ENCODE measurements at regions not wholly inside any gene's neighbourhood (a gene's known extent, or its start where the extent isn't known, plus 50 kb on each side); places are given as distances from the start of the nearest gene placed in this dataset.

DNA sequence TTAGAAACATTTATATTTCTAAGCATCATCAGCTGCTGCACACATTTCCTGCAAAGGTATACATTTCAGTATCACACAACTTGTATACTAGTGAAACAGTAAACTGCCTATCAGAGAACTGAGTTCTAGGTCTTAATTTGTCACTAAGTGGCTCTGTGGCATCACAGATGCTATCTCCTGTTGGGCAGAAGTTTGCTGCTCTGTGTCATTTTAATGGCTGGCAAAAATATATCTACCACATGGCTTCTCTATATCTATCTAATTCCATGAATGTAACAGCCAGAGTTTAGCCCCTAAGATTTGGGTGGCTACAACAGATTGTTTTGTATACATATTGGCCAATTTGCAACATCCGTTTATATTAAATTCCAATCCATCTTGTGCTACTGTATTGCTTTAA, 1231.9 kb upstream of the C9orf72 start:
- TF ChIP-seq CTCF (optimal IDR thresholded peaks at IDR 0.05 in 1 of 3, IDR thresholded peaks at IDR 0.05 in 1 of 3, conservative IDR thresholded peaks at IDR 0.05 in 1 of 3; ENCODE audit: extremely low read depth in 1 of 3, insufficient read depth in 2 of 3, low read length in 3 of 3) = no peak
- TF ChIP-seq EZH2 (IDR thresholded peaks at IDR 0.05; ENCODE audit: low read length) = no peak
- peaks cover 14% of the 10 kb centered on the region for H3K4me1 ChIP-seq (ENCODE audit: control insufficient read depth, extremely low read depth, insufficient read depth, low read length)
- no peaks in the 10 kb centered on the region for H3K9me3 ChIP-seq (ENCODE audit: control insufficient read depth, low read depth, low read length)
- no peaks in the 10 kb centered on the region for H3K36me3 ChIP-seq (ENCODE audit: control insufficient read depth in 2 of 2, extremely low read depth in 1 of 2, insufficient read depth in 2 of 2, low read length in 2 of 2)
- DNase-seq (ENCODE audit: low read depth, low spot score) (no peak), FAIRE-seq (no peak)
- H2AFZ ChIP-seq (ENCODE audit: control insufficient read depth, low read length) = no peak overlapping the region
- no peaks in the 10 kb centered on the region for H4K20me1 ChIP-seq (ENCODE audit: control insufficient read depth, extremely low read depth, insufficient read depth, low read length)
- no peaks in the 10 kb centered on the region for H3K79me2 ChIP-seq (ENCODE audit: control insufficient read depth, insufficient read depth, low read length)
- H3K4me2 ChIP-seq (ENCODE audit: control insufficient read depth, extremely low read depth, insufficient read depth, low read depth, low read length) = no peak overlapping the region
- H3K27ac ChIP-seq (ENCODE audit: control insufficient read depth, insufficient read depth, low read length) = no peak overlapping the region
- no peaks in the 10 kb centered on the region for H3K9me1 ChIP-seq (ENCODE audit: control insufficient read depth, extremely low read depth, insufficient read depth, low read length)
- H3K4me3 ChIP-seq (ENCODE audit: control insufficient read depth in 2 of 3, extremely low read depth in 1 of 3, insufficient read depth in 2 of 3, low read depth in 1 of 3, low read length in 3 of 3) = no peak overlapping the region
- H3K27me3 ChIP-seq (ENCODE audit: control insufficient read depth, extremely low read depth, insufficient read depth, low read length) = no peaks in the 10 kb centered on the region
- H3K9ac ChIP-seq (ENCODE audit: control insufficient read depth, extremely low read depth, insufficient read depth, low read length) = no peak overlapping the region
- dilution Hi-C loops (cut with MboI; ENCODE audit: extremely low pct_ligation_motif_present, low sequenced_read_pairs) = no loop called here

GRCh38 chr9:28808042-28808441, 1234.8 kb upstream of the C9orf72 start:
- H3K27me3 ChIP-seq (ENCODE audit: control insufficient read depth, extremely low read depth, insufficient read depth, low read length) = no peaks in the 10 kb centered on the region
- no peaks in the 10 kb centered on the region for H3K79me2 ChIP-seq (ENCODE audit: control insufficient read depth, insufficient read depth, low read length)
- no peak overlapping the region for H2AFZ ChIP-seq (ENCODE audit: control insufficient read depth, low read length)
- H3K4me1 ChIP-seq (ENCODE audit: control insufficient read depth, extremely low read depth, insufficient read depth, low read length) = peaks cover 18% of the 10 kb centered on the region
- H3K27ac ChIP-seq (ENCODE audit: control insufficient read depth, insufficient read depth, low read length) = no peak overlapping the region
- dilution Hi-C loops (cut with MboI; ENCODE audit: extremely low pct_ligation_motif_present, low sequenced_read_pairs) = no loop called here
- H3K4me2 ChIP-seq (ENCODE audit: control insufficient read depth, extremely low read depth, insufficient read depth, low read depth, low read length) = peak overlapping the region; percentile 35
- FAIRE-seq (peak; percentile 64), DNase-seq (ENCODE audit: low read depth, low spot score) (no peak)
- TF ChIP-seq CTCF (optimal IDR thresholded peaks at IDR 0.05 in 1 of 3, IDR thresholded peaks at IDR 0.05 in 1 of 3, conservative IDR thresholded peaks at IDR 0.05 in 1 of 3; ENCODE audit: extremely low read depth in 1 of 3, insufficient read depth in 2 of 3, low read length in 3 of 3) (no peak), EZH2 (IDR thresholded peaks at IDR 0.05; ENCODE audit: low read length) (no peak)
- no peak overlapping the region for H3K9ac ChIP-seq (ENCODE audit: control insufficient read depth, extremely low read depth, insufficient read depth, low read length)
- no peaks in the 10 kb centered on the region for H3K36me3 ChIP-seq (ENCODE audit: control insufficient read depth in 2 of 2, extremely low read depth in 1 of 2, insufficient read depth in 2 of 2, low read length in 2 of 2)
- no peaks in the 10 kb centered on the region for H3K9me1 ChIP-seq (ENCODE audit: control insufficient read depth, extremely low read depth, insufficient read depth, low read length)
- no peaks in the 10 kb centered on the region for H4K20me1 ChIP-seq (ENCODE audit: control insufficient read depth, extremely low read depth, insufficient read depth, low read length)
- no peaks in the 10 kb centered on the region for H3K9me3 ChIP-seq (ENCODE audit: control insufficient read depth, low read depth, low read length)
- no peak overlapping the region for H3K4me3 ChIP-seq (ENCODE audit: control insufficient read depth in 2 of 3, extremely low read depth in 1 of 3, insufficient read depth in 2 of 3, low read depth in 1 of 3, low read length in 3 of 3)

Data from keratinocyte (primary cell).